ENCODE measurements at regions not wholly inside any gene's neighbourhood (a gene's known extent, or its start where the extent isn't known, plus 50 kb on each side); places are given as distances from the start of the nearest gene placed in this dataset.

DNA sequence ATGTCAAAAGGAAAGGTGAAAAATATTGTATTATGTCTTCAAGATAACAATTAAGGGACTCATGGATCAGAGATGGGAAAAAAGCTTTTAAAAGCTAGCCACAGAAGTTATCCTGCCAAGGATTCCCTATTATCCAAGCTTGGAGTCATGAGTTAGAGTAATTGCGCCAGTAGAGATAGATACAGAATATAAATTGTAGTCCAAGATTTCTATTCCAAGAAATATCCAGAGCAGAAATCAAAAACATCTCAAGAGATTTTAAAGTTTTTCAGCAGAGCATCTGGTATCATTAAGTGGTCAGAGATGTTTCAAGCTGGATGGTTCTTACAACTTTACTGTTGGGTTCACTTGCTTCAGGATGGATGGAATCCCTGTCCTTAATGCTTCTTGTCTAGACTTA is 186.7 kb downstream of the PCDH18 start:
- peak; percentile 18 for DNase-seq (ENCODE audit: low read depth)
- H3K4me3 ChIP-seq (ENCODE audit: low read depth, low read length): no peak overlapping the region
- TF ChIP-seq, protein P1, sequence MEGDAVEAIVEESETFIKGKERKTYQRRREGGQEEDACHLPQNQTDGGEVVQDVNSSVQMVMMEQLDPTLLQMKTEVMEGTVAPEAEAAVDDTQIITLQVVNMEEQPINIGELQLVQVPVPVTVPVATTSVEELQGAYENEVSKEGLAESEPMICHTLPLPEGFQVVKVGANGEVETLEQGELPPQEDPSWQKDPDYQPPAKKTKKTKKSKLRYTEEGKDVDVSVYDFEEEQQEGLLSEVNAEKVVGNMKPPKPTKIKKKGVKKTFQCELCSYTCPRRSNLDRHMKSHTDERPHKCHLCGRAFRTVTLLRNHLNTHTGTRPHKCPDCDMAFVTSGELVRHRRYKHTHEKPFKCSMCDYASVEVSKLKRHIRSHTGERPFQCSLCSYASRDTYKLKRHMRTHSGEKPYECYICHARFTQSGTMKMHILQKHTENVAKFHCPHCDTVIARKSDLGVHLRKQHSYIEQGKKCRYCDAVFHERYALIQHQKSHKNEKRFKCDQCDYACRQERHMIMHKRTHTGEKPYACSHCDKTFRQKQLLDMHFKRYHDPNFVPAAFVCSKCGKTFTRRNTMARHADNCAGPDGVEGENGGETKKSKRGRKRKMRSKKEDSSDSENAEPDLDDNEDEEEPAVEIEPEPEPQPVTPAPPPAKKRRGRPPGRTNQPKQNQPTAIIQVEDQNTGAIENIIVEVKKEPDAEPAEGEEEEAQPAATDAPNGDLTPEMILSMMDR (IDR thresholded peaks at IDR 0.05; ENCODE audit: insufficient read depth, low read length): no peak

- no peak overlapping the region for H3K4me3 ChIP-seq (ENCODE audit: low read depth, low read length)
- no peak for DNase-seq (ENCODE audit: low read depth)
- TF ChIP-seq, protein P1 (IDR thresholded peaks at IDR 0.05; ENCODE audit: insufficient read depth, low read length): no peak
Observed at GRCh38 chr4:137343221-137343620, 189.1 kb downstream of the PCDH18 start.

DNA sequence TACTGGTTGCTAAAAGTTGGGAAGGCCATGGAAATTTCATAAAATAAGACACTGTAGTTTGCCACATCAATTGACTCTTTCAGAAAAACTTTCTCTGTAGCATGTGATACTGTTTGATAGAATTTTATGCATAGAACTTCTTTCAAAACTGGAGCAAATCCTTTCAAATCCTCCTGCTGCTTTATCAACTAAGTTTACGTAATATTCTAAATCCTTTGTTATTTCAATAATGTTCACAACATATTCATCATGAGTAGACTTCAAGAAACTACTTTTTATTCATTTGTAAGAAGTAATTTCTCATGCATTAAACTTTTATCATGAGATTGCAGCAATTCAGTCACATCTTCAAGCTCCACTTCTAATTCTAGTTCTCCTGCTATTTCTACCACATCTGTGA is 199.3 kb downstream of the PCDH18 start:
- TF ChIP-seq, protein P1 (IDR thresholded peaks at IDR 0.05; ENCODE audit: insufficient read depth, low read length): no peak
- DNase-seq (ENCODE audit: low read depth): no peak

GRCh38 chr4:137312257-137312656 is 220.0 kb downstream of the PCDH18 start:
- DNase-seq (ENCODE audit: low read depth): peak; percentile 39
- TF ChIP-seq, protein P1 (IDR thresholded peaks at IDR 0.05; ENCODE audit: insufficient read depth, low read length): no peak
- no peak overlapping the region for H3K4me3 ChIP-seq (ENCODE audit: low read depth, low read length)

More for the DNA sequence above, 199.3 kb downstream of the PCDH18 start:
- no peak overlapping the region for H3K4me3 ChIP-seq (ENCODE audit: low read depth, low read length)

GRCh38 chr4:137310593-137311490 is 221.5 kb downstream of the PCDH18 start:
- DNase-seq (ENCODE audit: low read depth): peak; percentile 93
- H3K4me3 ChIP-seq (ENCODE audit: low read depth, low read length): no peak overlapping the region

GRCh38 chr4:137310166-137310565 is 222.1 kb downstream of the PCDH18 start:
- peak; percentile 84 for DNase-seq (ENCODE audit: low read depth)
- TF ChIP-seq, protein P1 (IDR thresholded peaks at IDR 0.05; ENCODE audit: insufficient read depth, low read length): no peak
- no peak overlapping the region for H3K4me3 ChIP-seq (ENCODE audit: low read depth, low read length)

More at GRCh38 chr4:137310593-137311490, 221.5 kb downstream of the PCDH18 start:
- TF ChIP-seq, protein P1 (IDR thresholded peaks at IDR 0.05; ENCODE audit: insufficient read depth, low read length): no peak

Data from fibroblast of the aortic adventitia (primary cell).